Endothelial cell (in vitro differentiated cells): ENCODE measurements at regions not wholly inside any gene's neighbourhood (a gene's known extent, or its start where the extent isn't known, plus 50 kb on each side); places are given as distances from the start of the nearest gene placed in this dataset.

Source experiments
- DNase-seq: peaks from one replicate; pipeline ENCODE4 v3.0.0; 2021; ENCODE audit warnings: low spot score
- H3K27ac Mint-ChIP-seq: one replicate; pipeline ENCODE4 v1.8.0; 2021; ENCODE audit warnings: mixed read lengths, inconsistent platforms; ENCODE audit not compliant: unreplicated experiment
- H3K27me3 Mint-ChIP-seq: one replicate; pipeline ENCODE4 v1.8.0; 2021; ENCODE audit warnings: mild to moderate bottlenecking, moderate library complexity, mixed read lengths, inconsistent platforms; ENCODE audit not compliant: unreplicated experiment
- H3K36me3 Mint-ChIP-seq: one replicate; pipeline ENCODE4 v1.8.0; 2021; ENCODE audit warnings: mild to moderate bottlenecking, low read depth, mixed read lengths, inconsistent platforms; ENCODE audit not compliant: unreplicated experiment
- H3K4me1 Mint-ChIP-seq: one replicate; pipeline ENCODE4 v1.8.0; 2021; ENCODE audit warnings: mild to moderate bottlenecking, mixed read lengths, inconsistent platforms; ENCODE audit not compliant: unreplicated experiment
- H3K4me3 Mint-ChIP-seq: one replicate; pipeline ENCODE4 v1.8.0; 2021; ENCODE audit warnings: mild to moderate bottlenecking, mixed read lengths, inconsistent platforms; ENCODE audit not compliant: unreplicated experiment
- H3K9me3 Mint-ChIP-seq: one replicate; pipeline ENCODE4 v1.8.0; 2021; ENCODE audit warnings: mixed read lengths, inconsistent platforms; ENCODE audit not compliant: unreplicated experiment
- TF ChIP-seq, protein P1 (sequence below): fragments of 200-600 bp; sonication (generic); IDR thresholded peaks from one replicate; pipeline ENCODE4 v1.5.0; 2021; ENCODE audit warnings: antibody characterized with exemption; ENCODE audit not compliant: unreplicated experiment

DNA sequence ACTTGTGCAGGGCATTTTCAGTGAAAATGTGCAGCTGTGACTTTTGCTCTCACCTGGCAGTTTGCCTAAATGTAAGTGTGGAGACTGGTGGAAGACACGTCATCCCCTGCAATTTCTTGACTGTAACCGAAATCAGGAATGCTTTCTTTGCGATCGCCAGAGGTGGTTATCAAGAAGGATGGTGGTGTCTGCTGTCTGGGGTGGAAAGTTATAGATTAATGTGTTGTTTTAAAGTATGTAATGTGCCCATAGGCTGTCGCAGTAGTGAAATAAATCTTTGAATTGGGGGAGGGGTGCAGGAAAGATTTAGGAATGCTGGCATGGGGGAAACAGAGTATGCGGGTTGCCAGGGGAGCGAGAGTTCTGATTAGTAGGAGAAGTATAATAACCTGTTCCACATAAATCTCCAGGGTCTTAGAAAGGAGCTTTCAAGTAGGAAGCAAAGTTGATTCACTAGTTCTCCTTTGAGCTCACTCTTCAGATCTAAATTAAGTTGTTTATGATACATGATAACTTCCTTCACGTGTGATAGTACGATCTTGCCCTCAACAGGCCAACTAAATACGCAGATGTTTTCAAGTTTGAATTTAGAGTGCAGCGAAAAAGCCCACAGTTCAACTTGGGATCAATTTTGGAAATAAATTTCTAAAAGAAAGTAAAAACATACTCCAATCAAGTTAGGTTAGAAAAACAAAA, 1520.0 kb upstream of the SLC10A2 start:
- H3K27me3 Mint-ChIP-seq, result no peaks in the 10 kb centered on the region
- no peak overlapping the region for H3K27ac Mint-ChIP-seq
- TF ChIP-seq, protein P1, sequence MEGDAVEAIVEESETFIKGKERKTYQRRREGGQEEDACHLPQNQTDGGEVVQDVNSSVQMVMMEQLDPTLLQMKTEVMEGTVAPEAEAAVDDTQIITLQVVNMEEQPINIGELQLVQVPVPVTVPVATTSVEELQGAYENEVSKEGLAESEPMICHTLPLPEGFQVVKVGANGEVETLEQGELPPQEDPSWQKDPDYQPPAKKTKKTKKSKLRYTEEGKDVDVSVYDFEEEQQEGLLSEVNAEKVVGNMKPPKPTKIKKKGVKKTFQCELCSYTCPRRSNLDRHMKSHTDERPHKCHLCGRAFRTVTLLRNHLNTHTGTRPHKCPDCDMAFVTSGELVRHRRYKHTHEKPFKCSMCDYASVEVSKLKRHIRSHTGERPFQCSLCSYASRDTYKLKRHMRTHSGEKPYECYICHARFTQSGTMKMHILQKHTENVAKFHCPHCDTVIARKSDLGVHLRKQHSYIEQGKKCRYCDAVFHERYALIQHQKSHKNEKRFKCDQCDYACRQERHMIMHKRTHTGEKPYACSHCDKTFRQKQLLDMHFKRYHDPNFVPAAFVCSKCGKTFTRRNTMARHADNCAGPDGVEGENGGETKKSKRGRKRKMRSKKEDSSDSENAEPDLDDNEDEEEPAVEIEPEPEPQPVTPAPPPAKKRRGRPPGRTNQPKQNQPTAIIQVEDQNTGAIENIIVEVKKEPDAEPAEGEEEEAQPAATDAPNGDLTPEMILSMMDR, result no peak
- DNase-seq, result no peak
- H3K9me3 Mint-ChIP-seq, result no peaks in the 10 kb centered on the region
- no peak overlapping the region for H3K4me3 Mint-ChIP-seq
- H3K4me1 Mint-ChIP-seq, result no peaks in the 10 kb centered on the region
- H3K36me3 Mint-ChIP-seq, result no peaks in the 10 kb centered on the region

DNA sequence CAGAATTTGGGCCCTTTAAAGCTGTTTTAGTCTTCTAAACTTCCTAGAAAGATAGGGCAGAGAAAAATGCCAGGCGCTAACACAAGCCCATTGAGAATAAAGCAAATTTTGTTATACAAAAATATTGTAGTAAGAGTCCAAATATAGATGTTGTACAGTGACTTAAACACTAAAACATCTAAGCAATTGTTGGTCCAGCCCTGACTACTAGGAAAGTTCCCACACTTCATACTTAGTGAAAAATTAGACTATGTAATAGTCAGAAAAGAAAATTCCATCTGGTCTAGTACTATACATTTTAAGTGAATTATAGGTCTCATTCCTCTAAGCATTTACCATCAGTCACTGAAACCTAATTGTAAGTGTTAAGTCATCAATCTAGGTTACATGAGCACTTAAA, 1518.3 kb upstream of the SLC10A2 start:
- Mint-ChIP-seq H3K27ac (no peak overlapping the region), H3K36me3 (no peaks in the 10 kb centered on the region), H3K27me3 (no peaks in the 10 kb centered on the region), H3K4me3 (no peak overlapping the region), H3K9me3 (no peaks in the 10 kb centered on the region), H3K4me1 (no peaks in the 10 kb centered on the region)
- no peak for DNase-seq
- TF ChIP-seq, protein P1, result no peak

DNA sequence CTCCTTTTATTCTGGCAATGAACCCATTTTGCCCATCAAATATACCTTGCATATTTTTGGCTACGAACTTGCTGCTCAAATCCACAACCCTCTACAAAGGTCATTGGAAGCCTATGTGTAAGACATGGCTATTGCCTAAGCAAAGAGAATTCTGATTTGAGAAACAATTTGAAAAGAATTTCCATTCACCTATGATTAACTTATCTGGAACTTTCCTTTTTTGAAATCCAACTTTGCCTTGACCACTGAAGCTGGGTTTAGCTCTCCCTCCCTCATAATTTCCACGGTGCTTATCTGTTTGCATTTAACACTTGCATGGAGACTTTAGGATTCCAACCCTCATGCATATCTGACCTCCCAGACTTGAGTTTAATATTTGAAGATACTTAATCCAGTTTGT, 1514.7 kb upstream of the SLC10A2 start:
- H3K36me3 Mint-ChIP-seq, result no peaks in the 10 kb centered on the region

DNA sequence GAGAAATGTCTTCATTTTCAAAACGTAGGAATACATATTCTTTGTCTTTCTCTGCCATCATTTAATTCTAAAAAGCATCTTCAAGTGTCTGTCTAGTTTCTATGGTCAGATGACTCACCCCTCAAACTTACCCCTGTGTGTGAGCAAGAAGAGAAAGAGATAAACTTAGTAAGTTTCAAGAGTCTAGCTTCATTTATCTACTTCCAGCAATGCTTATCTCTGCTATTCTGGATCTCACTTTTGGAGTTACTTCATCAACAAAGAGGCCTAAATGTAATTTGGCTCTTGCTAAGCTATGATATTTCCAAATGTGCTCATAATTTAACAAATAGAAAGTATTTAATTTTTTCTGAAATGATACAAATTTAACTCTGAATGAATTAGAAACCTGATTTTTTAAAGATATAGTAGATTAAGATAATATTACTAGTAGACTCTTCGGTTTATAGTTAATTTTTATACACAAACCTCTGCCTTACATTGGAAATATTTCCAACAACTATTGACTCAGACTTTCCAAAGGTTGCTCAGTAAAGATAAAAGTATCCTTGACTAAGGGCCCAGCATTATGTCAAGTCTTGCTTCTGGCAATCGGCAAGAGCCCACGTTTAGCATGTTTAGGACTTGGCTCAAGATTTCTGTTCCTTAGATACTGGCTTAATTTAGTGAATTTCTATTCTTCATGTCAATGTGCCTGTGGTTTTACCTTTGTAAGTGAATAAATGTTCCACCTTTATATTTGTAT, 1511.0 kb upstream of the SLC10A2 start:
- no peaks in the 10 kb centered on the region for H3K9me3 Mint-ChIP-seq
- no peak overlapping the region for H3K4me3 Mint-ChIP-seq
- DNase-seq, result no peak
- peaks cover 2% of the 10 kb centered on the region for H3K27me3 Mint-ChIP-seq
- TF ChIP-seq, protein P1, result no peak
- no peaks in the 10 kb centered on the region for H3K4me1 Mint-ChIP-seq
- no peaks in the 10 kb centered on the region for H3K36me3 Mint-ChIP-seq
- H3K27ac Mint-ChIP-seq, result no peak overlapping the region

More for the DNA sequence above, 1514.7 kb upstream of the SLC10A2 start:
- TF ChIP-seq, protein P1, result no peak
- no peak for DNase-seq
- Mint-ChIP-seq H3K4me1 (no peaks in the 10 kb centered on the region), H3K4me3 (no peak overlapping the region), H3K9me3 (no peaks in the 10 kb centered on the region), H3K27ac (no peak overlapping the region), H3K27me3 (no peaks in the 10 kb centered on the region)

DNA sequence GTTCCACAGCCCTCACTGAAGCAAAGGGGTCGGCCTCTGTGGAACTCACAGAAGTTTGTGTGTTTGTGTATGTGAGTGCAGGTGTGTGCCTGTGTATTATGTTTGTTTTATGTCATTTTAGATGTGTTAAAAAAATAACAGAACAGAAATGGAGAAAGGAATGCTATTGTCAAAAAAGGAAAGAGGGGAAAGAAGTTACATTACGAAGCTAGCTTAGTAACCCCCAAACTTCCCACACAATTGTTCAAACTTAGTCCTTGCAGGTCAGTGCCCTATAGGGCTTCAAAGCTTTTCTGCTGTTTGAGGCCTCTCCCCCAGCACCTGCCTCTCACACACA, 1505.6 kb upstream of the SLC10A2 start:
- Mint-ChIP-seq H3K27ac (no peak overlapping the region), H3K4me1 (no peaks in the 10 kb centered on the region), H3K4me3 (no peak overlapping the region), H3K27me3 (peaks cover 5% of the 10 kb centered on the region), H3K9me3 (no peaks in the 10 kb centered on the region), H3K36me3 (no peaks in the 10 kb centered on the region)
- TF ChIP-seq, protein P1, result no peak
- DNase-seq, result no peak
